Mesendoderm (in vitro differentiated cells): ENCODE measurements at regions not wholly inside any gene's neighbourhood (a gene's known extent, or its start where the extent isn't known, plus 50 kb on each side); places are given as distances from the start of the nearest gene placed in this dataset.

ENCODE experiments used
- DNase-seq: peaks from one replicate; pipeline ENCODE4 v3.0.0; 2013
- H2AK5ac ChIP-seq: 2 replicates; pipeline ENCODE4 v1.6.1; 2013; ENCODE audit warnings: low read length, inconsistent platforms
- H2BK120ac ChIP-seq: 2 replicates; pipeline ENCODE4 v1.6.1; 2013; ENCODE audit warnings: low read depth, mild to moderate bottlenecking, low read length, moderate library complexity, mixed read lengths
- H2BK15ac ChIP-seq: replicated peaks from 2 replicates; pipeline ENCODE4 v1.6.1; 2013; ENCODE audit warnings: low read depth, mild to moderate bottlenecking, moderate library complexity
- H2BK5ac ChIP-seq: 2 replicates; pipeline ENCODE4 v1.6.1; 2013; ENCODE audit warnings: low read length, inconsistent platforms
- H3K18ac ChIP-seq: 2 replicates; pipeline ENCODE4 v1.6.1; 2013; ENCODE audit warnings: mild to moderate bottlenecking, low read length, mixed read lengths
- H3K23ac ChIP-seq: one replicate; pipeline ENCODE4 v1.6.1; 2013; ENCODE audit warnings: low read length
- H3K27ac ChIP-seq: 2 replicates; pipeline ENCODE4 v1.5.1; 2013; ENCODE audit warnings: low read depth, mild to moderate bottlenecking, inconsistent platforms, low read length, moderate library complexity
- H3K27me3 ChIP-seq: 2 replicates; pipeline ENCODE4 v1.6.1; 2013; ENCODE audit warnings: low read length, control low read depth, mild to moderate bottlenecking, inconsistent platforms; ENCODE audit not compliant: insufficient read depth, poor library complexity
- H3K36me3 ChIP-seq: 2 replicates; pipeline ENCODE4 v1.6.1; 2013; ENCODE audit warnings: low read length, inconsistent platforms; ENCODE audit not compliant: control insufficient read depth, insufficient read depth
- H3K4ac ChIP-seq: one replicate; pipeline ENCODE4 v1.6.1; 2013; ENCODE audit warnings: low read depth, mild to moderate bottlenecking, low read length, moderate library complexity
- H3K4me1 ChIP-seq: 2 replicates; pipeline ENCODE4 v1.6.1; 2013; ENCODE audit warnings: low read depth, low read length, inconsistent platforms; ENCODE audit not compliant: control insufficient read depth
- H3K4me2 ChIP-seq: 2 replicates; pipeline ENCODE4 v1.6.1; 2013; ENCODE audit warnings: low read length
- H3K4me3 ChIP-seq: 2 replicates; pipeline ENCODE4 v1.5.1; 2013; ENCODE audit warnings: mild to moderate bottlenecking, low read length
- H3K56ac ChIP-seq: one replicate; pipeline ENCODE4 v1.6.1; 2013; ENCODE audit warnings: low read length
- H3K79me1 ChIP-seq: 2 replicates; pipeline ENCODE4 v1.6.1; 2013; ENCODE audit warnings: low read length, inconsistent platforms
- H3K79me2 ChIP-seq: 2 replicates; pipeline ENCODE4 v1.6.1; 2013; ENCODE audit warnings: mild to moderate bottlenecking, low read length; ENCODE audit not compliant: control insufficient read depth, insufficient read depth
- H3K9ac ChIP-seq: 2 replicates; pipeline ENCODE4 v1.6.1; 2013; ENCODE audit warnings: low read length, inconsistent platforms
- H4K5ac ChIP-seq: one replicate; pipeline ENCODE4 v1.6.1; 2013; ENCODE audit warnings: low read length
- H4K8ac ChIP-seq: one replicate; pipeline ENCODE4 v1.6.1; 2013; ENCODE audit warnings: low read depth, mild to moderate bottlenecking, control low read depth, low read length, moderate library complexity
- WGBS: extraction: QIAGEN DNeasy Blood & Tissue Kit; methylation state at CpG from one replicate; pipeline ENCODE4 v1.1.7; 2013; ENCODE audit warnings: low lambda C conversion rate, missing lambda C conversion rate; ENCODE audit not compliant: insufficient coverage; ENCODE audit errors: extremely low coverage; 5-methylcytosine and 5-hydroxymethylcytosine counted together

DNA sequence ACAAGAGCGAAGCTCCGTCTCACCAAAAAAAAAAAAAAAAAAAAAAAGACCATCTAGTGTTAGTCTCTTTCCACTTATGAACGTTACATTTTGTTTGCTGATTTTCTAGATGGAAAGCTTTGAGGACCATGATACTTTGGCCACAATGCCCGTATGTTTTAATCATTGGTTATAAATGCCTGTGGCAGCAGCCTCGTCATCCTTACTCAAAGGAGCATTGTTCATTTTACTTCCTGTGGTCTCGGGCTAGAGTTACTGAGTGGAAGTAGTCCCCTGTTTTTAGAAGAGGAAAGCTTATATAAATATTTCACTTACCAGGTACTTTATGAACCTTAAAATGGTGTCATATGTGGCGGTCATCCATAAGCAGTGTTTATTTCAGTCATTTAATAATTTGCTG lies 359.9 kb downstream of the AEBP2 start:
- H3K36me3 ChIP-seq: no peaks in the 10 kb centered on the region
- no peak overlapping the region for H2AK5ac ChIP-seq
- no peak overlapping the region for H4K8ac ChIP-seq
- no peaks in the 10 kb centered on the region for H3K27me3 ChIP-seq
- no peak overlapping the region for H3K27ac ChIP-seq
- no peak overlapping the region for H3K4me3 ChIP-seq
- H3K4ac ChIP-seq: no peak overlapping the region
- no peaks in the 10 kb centered on the region for H3K4me1 ChIP-seq
- no peak overlapping the region for H3K18ac ChIP-seq
- no peak overlapping the region for H3K23ac ChIP-seq
- no peak overlapping the region for H4K5ac ChIP-seq
- no peak overlapping the region for H2BK120ac ChIP-seq
- WGBS: no CpG with 5 or more reads among the region's 7 CpGs
- no peak for DNase-seq
- no peak overlapping the region for H3K4me2 ChIP-seq
- H3K79me2 ChIP-seq: no peaks in the 10 kb centered on the region
- H3K79me1 ChIP-seq: no peaks in the 10 kb centered on the region
- no peak overlapping the region for H3K9ac ChIP-seq
- no peak overlapping the region for H2BK5ac ChIP-seq
- H3K56ac ChIP-seq: no peak overlapping the region
- H2BK15ac ChIP-seq: no peak overlapping the region

DNA sequence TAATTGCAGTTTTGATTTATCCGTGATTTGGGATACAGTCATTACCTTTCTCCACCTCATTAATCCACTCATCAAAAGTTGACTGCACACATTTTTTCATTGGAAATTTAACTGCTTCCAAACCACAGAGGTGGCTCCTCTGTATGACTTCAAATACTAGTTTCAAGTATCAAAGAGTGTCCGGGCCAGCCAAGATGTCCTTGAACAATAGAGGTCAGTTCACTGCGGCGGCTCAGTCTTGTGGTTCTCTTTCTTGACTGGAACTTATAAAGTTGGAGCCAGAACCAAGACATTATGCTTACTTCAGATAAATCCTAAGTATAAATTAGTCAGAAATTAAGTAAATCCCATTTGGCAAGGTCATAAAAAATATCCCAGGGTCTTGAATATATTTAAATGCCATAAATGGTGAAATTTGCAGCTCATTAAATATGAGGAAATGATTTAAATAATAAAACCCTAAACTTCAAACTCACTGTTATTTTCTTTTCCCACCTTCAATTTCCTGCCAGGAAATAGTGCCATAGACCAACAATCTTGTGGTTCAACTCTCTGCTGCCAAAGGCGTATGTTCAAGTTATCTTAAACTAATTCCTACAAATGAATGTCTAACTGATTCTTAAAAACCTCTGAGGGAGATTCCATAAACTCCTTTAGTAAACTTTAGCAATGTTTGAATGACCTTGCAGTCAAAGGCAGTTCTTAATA lies 360.8 kb downstream of the AEBP2 start:
- H3K4ac ChIP-seq: no peak overlapping the region
- H2BK5ac ChIP-seq: no peak overlapping the region
- no peak overlapping the region for H2BK120ac ChIP-seq
- H2BK15ac ChIP-seq: no peak overlapping the region
- no peak overlapping the region for H4K5ac ChIP-seq
- H3K4me2 ChIP-seq: no peak overlapping the region
- H3K27me3 ChIP-seq: no peaks in the 10 kb centered on the region
- no peak for DNase-seq
- no peak overlapping the region for H3K27ac ChIP-seq
- H3K18ac ChIP-seq: no peak overlapping the region
- H3K4me3 ChIP-seq: no peak overlapping the region
- H3K79me1 ChIP-seq: no peaks in the 10 kb centered on the region
- H3K23ac ChIP-seq: no peak overlapping the region
- no peak overlapping the region for H3K9ac ChIP-seq
- no peaks in the 10 kb centered on the region for H3K79me2 ChIP-seq
- no peaks in the 10 kb centered on the region for H3K36me3 ChIP-seq
- H2AK5ac ChIP-seq: no peak overlapping the region
- no peak overlapping the region for H4K8ac ChIP-seq
- WGBS: no CpG with 5 or more reads among the region's 5 CpGs
- no peaks in the 10 kb centered on the region for H3K4me1 ChIP-seq
- H3K56ac ChIP-seq: no peak overlapping the region

DNA sequence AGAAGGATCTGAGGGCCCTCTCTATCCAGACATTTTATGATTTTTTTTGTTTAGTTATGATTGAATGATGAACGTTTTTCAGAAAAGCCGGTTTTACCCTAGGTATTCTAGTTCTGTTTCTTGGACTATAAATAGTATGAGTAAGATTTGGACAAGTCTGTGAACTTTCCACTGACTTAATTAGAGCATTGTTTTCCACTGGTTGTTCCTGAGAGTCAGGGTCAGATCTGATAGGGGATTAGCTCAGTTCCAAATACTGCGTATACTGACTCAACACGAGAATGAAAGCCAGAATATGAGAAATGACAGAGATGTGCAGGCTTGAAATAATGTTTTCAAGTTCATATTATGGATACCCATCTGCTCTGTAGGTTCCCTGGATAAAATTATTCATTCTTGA lies 361.6 kb downstream of the AEBP2 start:
- Histone ChIP-seq H4K5ac (no peak overlapping the region), H3K36me3 (no peaks in the 10 kb centered on the region)
- WGBS: no CpG with 5 or more reads among the region's 4 CpGs

DNA sequence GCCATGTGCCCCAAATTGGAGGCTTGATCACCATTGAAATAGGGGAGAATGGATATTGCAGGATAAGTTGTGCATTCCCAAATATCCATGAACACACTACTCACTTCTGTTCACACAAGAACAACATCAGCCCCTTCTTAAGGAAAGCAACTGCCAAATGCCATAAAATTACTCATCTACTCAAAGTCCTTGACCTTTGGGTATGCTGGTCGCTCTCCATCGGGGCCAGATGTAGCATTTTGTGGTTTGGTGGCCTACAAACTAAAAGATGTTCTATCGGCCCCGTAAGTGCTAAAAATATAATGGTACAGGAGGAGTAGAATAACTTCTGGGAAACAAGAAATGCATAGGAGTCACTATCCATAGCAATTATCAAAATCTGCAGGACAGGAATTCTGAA lies 362.6 kb downstream of the AEBP2 start:
- no peak overlapping the region for H3K18ac ChIP-seq
- WGBS: no CpG with 5 or more reads among the region's 4 CpGs
- no peak for DNase-seq
- no peak overlapping the region for H3K4me2 ChIP-seq
- H2BK5ac ChIP-seq: no peak overlapping the region
- no peaks in the 10 kb centered on the region for H3K4me1 ChIP-seq
- H3K79me2 ChIP-seq: no peaks in the 10 kb centered on the region
- no peaks in the 10 kb centered on the region for H3K79me1 ChIP-seq
- no peak overlapping the region for H3K4me3 ChIP-seq
- H3K23ac ChIP-seq: no peak overlapping the region
- H3K27me3 ChIP-seq: no peaks in the 10 kb centered on the region
- no peak overlapping the region for H2BK120ac ChIP-seq
- no peak overlapping the region for H2BK15ac ChIP-seq
- H3K36me3 ChIP-seq: no peaks in the 10 kb centered on the region
- H2AK5ac ChIP-seq: no peak overlapping the region
- H4K8ac ChIP-seq: no peak overlapping the region
- no peak overlapping the region for H4K5ac ChIP-seq
- no peak overlapping the region for H3K27ac ChIP-seq
- H3K4ac ChIP-seq: no peak overlapping the region
- no peak overlapping the region for H3K9ac ChIP-seq
- H3K56ac ChIP-seq: no peak overlapping the region

More for the DNA sequence above, 361.6 kb downstream of the AEBP2 start:
- Histone ChIP-seq H3K9ac (no peak overlapping the region), H2AK5ac (no peak overlapping the region), H3K79me2 (no peaks in the 10 kb centered on the region), H2BK120ac (no peak overlapping the region), H2BK5ac (no peak overlapping the region), H3K27ac (no peak overlapping the region), H3K4me2 (no peak overlapping the region), H3K4me3 (no peak overlapping the region), H3K4me1 (no peaks in the 10 kb centered on the region), H3K18ac (no peak overlapping the region), H2BK15ac (no peak overlapping the region), H3K56ac (no peak overlapping the region), H3K23ac (no peak overlapping the region), H3K79me1 (no peaks in the 10 kb centered on the region), H4K8ac (no peak overlapping the region), H3K4ac (no peak overlapping the region), H3K27me3 (no peaks in the 10 kb centered on the region)
- no peak for DNase-seq

DNA sequence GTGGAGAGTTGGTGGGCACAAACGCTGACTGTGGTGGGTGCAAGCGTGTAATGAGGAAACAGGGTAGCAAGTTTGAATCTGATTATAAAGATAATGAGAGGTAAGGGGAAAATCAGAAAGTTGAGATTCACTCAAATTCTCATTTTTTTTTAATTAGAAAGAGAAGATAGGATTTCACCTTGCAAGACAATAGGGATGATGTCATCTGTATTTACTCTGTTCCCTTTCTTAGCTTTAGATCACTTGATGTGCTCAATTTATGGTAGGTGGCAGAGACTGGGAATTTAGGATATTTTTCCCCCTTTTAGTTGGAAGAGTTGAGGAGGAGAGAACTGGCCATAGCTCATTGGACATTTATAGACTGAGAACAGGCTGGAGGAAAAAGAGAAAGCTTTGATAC lies 363.6 kb downstream of the AEBP2 start:
- no peak overlapping the region for H2BK120ac ChIP-seq

DNA sequence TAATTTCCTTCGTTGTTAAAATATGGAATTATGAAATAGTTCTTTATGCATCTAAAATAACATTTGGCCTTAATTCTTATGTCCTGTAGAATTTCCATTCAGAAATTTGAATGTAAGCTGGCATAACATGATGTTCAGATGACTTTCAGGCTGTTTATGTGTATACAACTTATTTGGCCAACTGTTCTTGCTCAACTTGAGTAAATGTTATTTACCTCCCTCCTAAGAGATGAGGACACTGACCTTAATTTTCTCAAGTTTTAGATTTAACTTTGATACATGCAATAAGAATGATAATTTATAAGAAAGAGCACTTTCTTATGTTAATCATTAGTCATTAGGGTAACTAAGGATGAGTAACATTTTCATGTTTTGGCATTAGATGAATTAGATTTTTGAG lies 365.4 kb downstream of the AEBP2 start:
- Histone ChIP-seq H3K23ac (no peak overlapping the region), H2AK5ac (no peak overlapping the region), H3K9ac (no peak overlapping the region), H4K5ac (no peak overlapping the region), H3K4ac (no peak overlapping the region), H2BK120ac (no peak overlapping the region), H2BK15ac (no peak overlapping the region), H3K56ac (no peak overlapping the region), H3K27ac (no peak overlapping the region), H3K79me2 (no peaks in the 10 kb centered on the region), H3K4me3 (no peak overlapping the region), H3K4me2 (no peak overlapping the region), H3K18ac (no peak overlapping the region), H2BK5ac (no peak overlapping the region), H3K27me3 (no peaks in the 10 kb centered on the region), H4K8ac (no peak overlapping the region), H3K4me1 (no peaks in the 10 kb centered on the region), H3K36me3 (no peaks in the 10 kb centered on the region), H3K79me1 (no peaks in the 10 kb centered on the region)
- WGBS: no CpG with 5 or more reads among the region's 1 CpG
- no peak for DNase-seq

More for the DNA sequence above, 363.6 kb downstream of the AEBP2 start:
- Histone ChIP-seq H3K4me3 (no peak overlapping the region), H3K79me2 (no peaks in the 10 kb centered on the region), H3K27ac (no peak overlapping the region), H2AK5ac (no peak overlapping the region), H3K9ac (no peak overlapping the region), H3K4me1 (no peaks in the 10 kb centered on the region), H3K23ac (no peak overlapping the region), H3K27me3 (no peaks in the 10 kb centered on the region), H3K36me3 (no peaks in the 10 kb centered on the region), H4K5ac (no peak overlapping the region), H2BK5ac (no peak overlapping the region), H3K56ac (no peak overlapping the region), H3K4me2 (no peak overlapping the region), H3K4ac (no peak overlapping the region), H3K79me1 (no peaks in the 10 kb centered on the region), H4K8ac (no peak overlapping the region), H3K18ac (no peak overlapping the region), H2BK15ac (no peak overlapping the region)
- DNase-seq: no peak
- WGBS: no CpG with 5 or more reads among the region's 2 CpGs
